ENCODE measurements at regions not wholly inside any gene's neighbourhood (a gene's known extent, or its start where the extent isn't known, plus 50 kb on each side); places are given as distances from the start of the nearest gene placed in this dataset.

GRCh38 chr4:11182031-11182430, 246.7 kb downstream of the HS3ST1 start:
- H3K4ac ChIP-seq (ENCODE audit: low read depth, low read length), result no peak overlapping the region
- POLR2A ChIA-PET (ENCODE audit: unreplicated experiment), result no interaction called here
- peaks cover 3% of the 10 kb centered on the region for H3K9me3 ChIP-seq (ENCODE audit: control insufficient read depth, insufficient read depth, low read length)
- H3K4me3 ChIP-seq (ENCODE audit: insufficient read depth, low read depth, low read length), result no peak overlapping the region
- CTCF ChIA-PET, result interaction anchor here (1.2 kb wide), 1 partner anchor 10 kb away, joined by 3 read pairs; no protein-coding TSS in a partner anchor
- no peak for ATAC-seq (ENCODE audit: low read depth)
- H4K5ac ChIP-seq (ENCODE audit: low read depth, low read length), result no peak overlapping the region
- no peak for DNase-seq
- no peak overlapping the region for H2AK5ac ChIP-seq (ENCODE audit: low read depth, low read length)
- no peak overlapping the region for H4K8ac ChIP-seq (ENCODE audit: low read depth in 2 of 2, low read length in 2 of 2)
- H2BK120ac ChIP-seq (ENCODE audit: low read depth, low read length), result no peak overlapping the region
- no peak overlapping the region for H2AFZ ChIP-seq (replicated peaks; ENCODE audit: low read length, poor library complexity)
- no TSS peak for BruUV-seq (replicated peaks)
- no peak overlapping the region for H2BK5ac ChIP-seq (ENCODE audit: low read depth, low read length, poor library complexity, severe bottlenecking)
- in situ Hi-C loops (cut with MboI; ENCODE audit: low sequenced_read_pairs) (no loop called here), dilution Hi-C loops (cut with HindIII; ENCODE audit: low sequenced_read_pairs, unreplicated experiment) (no loop called here), intact Hi-C loops (cut with micrococcal nuclease) (no loop called here)
- H2BK15ac ChIP-seq (ENCODE audit: low read depth, low read length), result no peak overlapping the region
- no peak overlapping the region for H2AK9ac ChIP-seq (replicated peaks; ENCODE audit: low read depth, low read length, poor library complexity)
- H3K56ac ChIP-seq (ENCODE audit: extremely low read depth, insufficient read depth, low read length), result no peak overlapping the region
- TF ChIP-seq RFX5 (IDR thresholded peaks at IDR 0.05; ENCODE audit: low read depth, low read length) (no peak), MXI1 (IDR thresholded peaks at IDR 0.05; ENCODE audit: borderline replicate concordance, low read depth, low read length) (no peak), MAZ (IDR thresholded peaks at IDR 0.05; ENCODE audit: borderline replicate concordance, low read depth, low read length) (no peak), CHD1 (IDR thresholded peaks at IDR 0.05; ENCODE audit: low read depth, low read length) (no peak), CTCF (conservative IDR thresholded peaks at IDR 0.05; ENCODE audit: low read depth, low read length) (no peak), NFE2L2 (IDR thresholded peaks at IDR 0.05; ENCODE audit: low read depth, low read length) (no peak), CEBPB (IDR thresholded peaks at IDR 0.05; ENCODE audit: low read depth, low read length) (no peak), MAFK (IDR thresholded peaks at IDR 0.05; ENCODE audit: low read depth, low read length) (no peak), USF2 (IDR thresholded peaks at IDR 0.05; ENCODE audit: low read depth, low read length) (no peak)
- H3K14ac ChIP-seq (replicated peaks; ENCODE audit: low read depth, low read length), result no peak overlapping the region
- no peak overlapping the region for H2BK20ac ChIP-seq (ENCODE audit: low read depth, low read length)
- H3K79me1 ChIP-seq (ENCODE audit: low read depth in 1 of 2, low read length in 2 of 2), result no peaks in the 10 kb centered on the region
- H4K20me1 ChIP-seq (ENCODE audit: insufficient read depth, low read length), result no peaks in the 10 kb centered on the region
- no peak overlapping the region for H3K4me2 ChIP-seq (ENCODE audit: low read depth, low read length)
- no peak overlapping the region for H4K91ac ChIP-seq (ENCODE audit: insufficient read depth, low read depth, low read length)
- H3K27ac ChIP-seq (ENCODE audit: insufficient read depth, low read length), result no peak overlapping the region
- H3K4me1 ChIP-seq (ENCODE audit: control insufficient read depth, insufficient read depth, low read length), result no peaks in the 10 kb centered on the region
- H3K36me3 ChIP-seq (ENCODE audit: control insufficient read depth, insufficient read depth, low read length), result no peaks in the 10 kb centered on the region
- no peak overlapping the region for H3K9ac ChIP-seq (ENCODE audit: low read depth, low read length)
- no peaks in the 10 kb centered on the region for H3K9me1 ChIP-seq (ENCODE audit: insufficient read depth, low read length)
- H3K18ac ChIP-seq (ENCODE audit: low read depth, low read length), result no peak overlapping the region
- H3K23ac ChIP-seq (ENCODE audit: low read depth, low read length), result no peak overlapping the region
- H3K27me3 ChIP-seq (ENCODE audit: control insufficient read depth, insufficient read depth, low read length), result no peaks in the 10 kb centered on the region

Data from IMR-90 (cell line).